Right atrium auricular region (tissue), 2 donors: ENCODE measurements at regions not wholly inside any gene's neighbourhood (a gene's known extent, or its start where the extent isn't known, plus 50 kb on each side); places are given as distances from the start of the nearest gene placed in this dataset.

ENCODE experiments used
- DNase-seq: peaks from one replicate; pipeline ENCODE4 v3.0.0-alpha.2; 2019; ENCODE audit warnings: low spot score
- H3K27ac ChIP-seq, 2 donors: fragments of 200-600 bp; sonication (generic); 1 replicate in 1 of 2; 2 replicates in 1 of 2; pipeline ENCODE4 v1.5.1; 2016 to 2019
- H3K27me3 ChIP-seq, 2 donors: fragments of 200-600 bp; sonication (generic); one replicate each; pipeline versions ENCODE4 v1.5.1 to v1.6.0; 2017 to 2019
- H3K36me3 ChIP-seq: fragments of 200-600 bp; sonication (generic); one replicate; pipeline ENCODE4 v1.5.1; 2016
- H3K4me1 ChIP-seq, 2 donors: fragments of 200-600 bp; sonication (generic); one replicate each; pipeline versions ENCODE4 v1.5.1 to v1.6.0; 2017 to 2019
- H3K4me3 ChIP-seq, 2 donors: fragments of 200-600 bp; sonication (generic); 1 replicate in 1 of 2; 2 replicates in 1 of 2; pipeline ENCODE4 v1.5.1; 2017 to 2019; ENCODE audit warnings: mild to moderate bottlenecking in 1 of 2, moderate library complexity in 1 of 2
- H3K9me3 ChIP-seq, 2 donors: fragments of 200-600 bp; sonication (generic); one replicate each; pipeline ENCODE4 v1.5.1; 2019
- CTCF ChIP-seq, 2 donors: fragments of 200-600 bp; sonication (generic); IDR thresholded peaks; one replicate each; pipeline ENCODE4 v1.5.1; 2019; ENCODE audit warnings: antibody characterized with exemption in 2 of 2

GRCh38 chr10:62459500-62459899 is 85.3 kb downstream of the ZNF365 start:
- DNase-seq, result no peak

GRCh38 chr10:62460393-62460792 is 86.2 kb downstream of the ZNF365 start:
- peaks cover 0 to 4% of the 10 kb centered on the region in 2 donors for H3K9me3 ChIP-seq
- H3K4me3 ChIP-seq, result no peak overlapping the region
- H3K27ac ChIP-seq, result no peak overlapping the region
- no peak for TF ChIP-seq CTCF (IDR thresholded peaks at IDR 0.05)
- no peaks in the 10 kb centered on the region for H3K4me1 ChIP-seq
- DNase-seq, result no peak
- no peaks in the 10 kb centered on the region for H3K36me3 ChIP-seq
- H3K27me3 ChIP-seq, result no peaks in the 10 kb centered on the region

More at GRCh38 chr10:62459500-62459899, 85.3 kb downstream of the ZNF365 start:
- Histone ChIP-seq H3K4me1 (no peaks in the 10 kb centered on the region), H3K4me3 (no peak overlapping the region), H3K27me3 (no peaks in the 10 kb centered on the region), H3K9me3 (no peaks in the 10 kb centered on the region), H3K27ac (no peak overlapping the region), H3K36me3 (no peaks in the 10 kb centered on the region)
- no peak for TF ChIP-seq CTCF (IDR thresholded peaks at IDR 0.05)

- DNase-seq, result no peak
- H3K27me3 ChIP-seq, result no peaks in the 10 kb centered on the region
- no peaks in the 10 kb centered on the region for H3K36me3 ChIP-seq
- H3K9me3 ChIP-seq, result peaks cover 0 to 7% of the 10 kb centered on the region in 2 donors
- no peaks in the 10 kb centered on the region for H3K4me1 ChIP-seq
- H3K27ac ChIP-seq, result no peak overlapping the region
- no peak for TF ChIP-seq CTCF (IDR thresholded peaks at IDR 0.05)
- no peak overlapping the region for H3K4me3 ChIP-seq
Measured at GRCh38 chr10:62461120-62461519, 87.0 kb downstream of the ZNF365 start.

- Histone ChIP-seq H3K36me3 (no peaks in the 10 kb centered on the region), H3K27ac (no peak overlapping the region), H3K27me3 (no peaks in the 10 kb centered on the region), H3K4me1 (no peaks in the 10 kb centered on the region), H3K9me3 (peaks cover 0 to 7% of the 10 kb centered on the region in 2 donors), H3K4me3 (no peak overlapping the region)
- no peak for DNase-seq
- no peak for TF ChIP-seq CTCF (IDR thresholded peaks at IDR 0.05)
Measured at GRCh38 chr10:62462461-62462860, 88.3 kb downstream of the ZNF365 start.

- Histone ChIP-seq H3K27me3 (no peaks in the 10 kb centered on the region), H3K4me1 (no peaks in the 10 kb centered on the region), H3K36me3 (no peaks in the 10 kb centered on the region), H3K27ac (no peak overlapping the region), H3K9me3 (peaks cover 0 to 7% of the 10 kb centered on the region in 2 donors), H3K4me3 (no peak overlapping the region)
- TF ChIP-seq CTCF (IDR thresholded peaks at IDR 0.05), result no peak
- no peak for DNase-seq
Measured at GRCh38 chr10:62463364-62463763, 89.2 kb downstream of the ZNF365 start.

GRCh38 chr10:62464308-62464707 is 90.1 kb downstream of the ZNF365 start:
- H3K9me3 ChIP-seq, result peaks cover 0 to 7% of the 10 kb centered on the region in 2 donors
- no peak overlapping the region for H3K27ac ChIP-seq
- no peak overlapping the region for H3K4me3 ChIP-seq
- no peaks in the 10 kb centered on the region for H3K27me3 ChIP-seq
- no peaks in the 10 kb centered on the region for H3K36me3 ChIP-seq
- no peaks in the 10 kb centered on the region for H3K4me1 ChIP-seq
- DNase-seq, result no peak
- no peak for TF ChIP-seq CTCF (IDR thresholded peaks at IDR 0.05)
